PFSK-1 (cell line): ENCODE measurements at regions not wholly inside any gene's neighbourhood (a gene's known extent, or its start where the extent isn't known, plus 50 kb on each side); places are given as distances from the start of the nearest gene placed in this dataset.

ENCODE experiments used
- FOXP2 ChIP-seq: optimal IDR thresholded peaks from 2 replicates; pipeline ENCODE3; 2011; ENCODE audit warnings: borderline replicate concordance, control low read depth, inconsistent platforms; ENCODE audit not compliant: insufficient read depth; ENCODE audit errors: extremely low read length, extremely low read depth
- POLR2AphosphoS5 ChIP-seq: IDR thresholded peaks from 2 replicates; pipeline ENCODE4 v1.6.1; 2012; ENCODE audit warnings: low read depth, mild to moderate bottlenecking, control low read depth, low read length, moderate library complexity
- REST ChIP-seq, 2 experiments: IDR thresholded peaks; 2 replicates each; pipeline versions ENCODE4 v1.6.1 to v1.8.0; 2011 to 2012; ENCODE audit warnings: low read depth in 2 of 2, low read length in 2 of 2, control low read depth in 1 of 2, inconsistent platforms in 1 of 2, mild to moderate bottlenecking in 1 of 2, moderate library complexity in 1 of 2; ENCODE audit not compliant: insufficient read depth in 1 of 2
- SIN3A ChIP-seq: IDR thresholded peaks from 2 replicates; pipeline ENCODE4 v1.6.1; 2012; ENCODE audit warnings: mild to moderate bottlenecking, low read length, moderate library complexity, borderline replicate concordance; ENCODE audit not compliant: insufficient read depth
- TAF1 ChIP-seq: IDR thresholded peaks from 2 replicates; pipeline ENCODE4 v1.6.1; 2012; ENCODE audit warnings: low read length, control low read depth, borderline replicate concordance; ENCODE audit not compliant: insufficient read depth

DNA sequence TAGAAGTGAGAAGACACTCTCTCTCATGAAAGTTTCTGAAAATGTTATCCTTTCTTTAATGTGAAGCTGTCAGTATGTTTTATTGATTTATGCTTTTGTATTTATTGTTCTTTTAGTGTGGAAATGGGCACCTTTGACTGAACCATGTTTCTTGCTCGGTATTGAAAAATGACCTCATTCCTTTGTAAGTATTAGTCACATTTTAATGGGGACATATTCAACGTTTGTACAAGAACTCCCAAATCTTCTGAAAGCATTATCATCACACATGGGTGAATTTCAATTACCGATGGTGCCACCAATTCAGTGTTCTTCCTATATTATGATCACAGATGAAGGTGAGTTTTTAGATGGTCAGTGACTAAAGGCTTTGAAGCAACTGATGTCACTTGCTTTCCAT is 371.8 kb upstream of the GCFC2 start:
- TF ChIP-seq TAF1 (no peak), FOXP2 (no peak), REST (IDR thresholded peaks at IDR 0.05; ENCODE audit: insufficient read depth in 1 of 2, low read depth in 2 of 2, low read length in 2 of 2) (no peak), SIN3A (no peak), POLR2AphosphoS5 (no peak)

DNA sequence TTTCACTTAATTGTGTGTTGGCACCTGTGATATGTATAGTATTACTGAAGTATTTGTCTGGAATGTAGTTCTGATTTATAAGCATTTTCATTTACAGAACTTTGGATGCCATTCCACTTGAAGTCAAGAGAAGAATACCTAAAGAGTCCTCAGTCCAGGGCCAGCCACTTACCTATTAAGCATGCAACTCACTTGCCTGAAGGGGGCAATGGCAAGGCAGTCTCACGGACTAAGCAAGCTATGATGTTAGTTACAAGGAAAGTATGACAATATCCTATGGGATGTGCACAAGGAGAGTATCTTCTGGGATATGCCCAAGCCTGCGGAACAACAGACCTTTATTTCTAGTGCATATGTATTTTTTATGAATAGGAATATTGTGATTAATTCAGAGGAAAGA is 369.4 kb upstream of the GCFC2 start:
- no peak for TF ChIP-seq POLR2AphosphoS5
- TF ChIP-seq TAF1, result no peak

DNA sequence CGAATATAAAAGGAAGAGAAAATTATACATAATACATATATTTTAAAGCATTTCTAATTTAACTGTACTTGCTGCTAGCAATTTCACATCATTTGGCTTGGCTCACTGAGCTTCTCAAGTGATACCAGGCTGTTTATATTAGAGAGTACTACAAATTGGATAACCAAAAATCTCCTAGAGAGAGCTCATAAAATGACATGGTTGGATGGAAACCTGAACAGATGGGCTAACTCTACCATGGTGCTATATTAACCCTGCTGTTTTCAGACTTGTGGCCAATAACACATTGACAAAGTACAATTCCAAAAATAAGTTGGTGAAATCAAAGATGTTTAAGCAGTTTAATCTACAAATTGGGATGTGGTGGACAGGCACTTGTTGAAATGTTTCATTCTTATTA is 364.4 kb upstream of the GCFC2 start:
- TF ChIP-seq TAF1 (no peak), SIN3A (no peak), POLR2AphosphoS5 (no peak), REST (IDR thresholded peaks at IDR 0.05; ENCODE audit: insufficient read depth in 1 of 2, low read depth in 2 of 2, low read length in 2 of 2) (no peak), FOXP2 (no peak)

- no peak for TF ChIP-seq FOXP2
- no peak for TF ChIP-seq REST (IDR thresholded peaks at IDR 0.05; ENCODE audit: insufficient read depth in 1 of 2, low read depth in 2 of 2, low read length in 2 of 2)
- no peak for TF ChIP-seq TAF1
- no peak for TF ChIP-seq POLR2AphosphoS5
- no peak for TF ChIP-seq SIN3A
Measured at GRCh38 chr2:76073992-76074604, 363.4 kb upstream of the GCFC2 start.

GRCh38 chr2:76050196-76050595 is 339.5 kb upstream of the GCFC2 start:
- TF ChIP-seq TAF1 (no peak), POLR2AphosphoS5 (no peak), SIN3A (no peak), REST (IDR thresholded peaks at IDR 0.05; ENCODE audit: insufficient read depth in 1 of 2, low read depth in 2 of 2, low read length in 2 of 2) (no peak), FOXP2 (no peak)
